DND-41 (cell line): ENCODE measurements at regions not wholly inside any gene's neighbourhood (a gene's known extent, or its start where the extent isn't known, plus 50 kb on each side); places are given as distances from the start of the nearest gene placed in this dataset.

Source experiments
- ATAC-seq: fragments of 200-7000 bp; cut with Tn5 transposase; 3 replicates; pipeline ENCODE4 v1.9.1; 2021; ENCODE audit warnings: low read depth; ENCODE audit not compliant: insufficient read depth
- DNase-seq: peaks from one replicate; pipeline ENCODE4 v3.0.0-alpha.2; 2020
- H2AFZ ChIP-seq: 2 replicates; pipeline ENCODE4 v1.6.0; 2012; ENCODE audit warnings: low read depth, low read length
- H3K27ac ChIP-seq: 2 replicates; pipeline ENCODE4 v1.5.1; 2012; ENCODE audit warnings: low read length, inconsistent platforms
- H3K27me3 ChIP-seq: fragments of 200-600 bp; sonication (generic); 2 replicates; pipeline ENCODE4 v1.6.0; 2012; ENCODE audit warnings: low read length, mild to moderate bottlenecking, inconsistent platforms; ENCODE audit not compliant: insufficient read depth, poor library complexity
- H3K36me3 ChIP-seq: 2 replicates; pipeline ENCODE4 v1.5.1; 2012; ENCODE audit warnings: low read length, inconsistent platforms; ENCODE audit not compliant: insufficient read depth
- H3K4me1 ChIP-seq: 2 replicates; pipeline ENCODE4 v1.5.1; 2012; ENCODE audit warnings: mild to moderate bottlenecking, low read length; ENCODE audit not compliant: insufficient read depth
- H3K4me2 ChIP-seq: 2 replicates; pipeline ENCODE4 v1.6.0; 2012; ENCODE audit warnings: mild to moderate bottlenecking, moderate library complexity, low read length, inconsistent platforms; ENCODE audit not compliant: insufficient read depth
- H3K4me3 ChIP-seq, 2 experiments: fragments of 200-600 bp in 1 of 2; shearing (Covaris generic) in 1 of 2; 2 replicates each; pipeline ENCODE4 v1.5.1; 2012 to 2016; ENCODE audit warnings: inconsistent platforms in 2 of 2, low read length in 2 of 2, mild to moderate bottlenecking in 2 of 2, low read depth in 1 of 2, moderate library complexity in 1 of 2
- H3K79me2 ChIP-seq: 2 replicates; pipeline ENCODE4 v1.6.0; 2012; ENCODE audit warnings: low read length, inconsistent platforms; ENCODE audit not compliant: insufficient read depth
- H3K9ac ChIP-seq: 2 replicates; pipeline ENCODE4 v1.6.0; 2012; ENCODE audit warnings: low read depth, mild to moderate bottlenecking, inconsistent platforms, low read length, moderate library complexity
- H3K9me3 ChIP-seq: 2 replicates; pipeline ENCODE4 v1.5.1; 2012; ENCODE audit warnings: low read length, moderate library complexity, mild to moderate bottlenecking, inconsistent platforms; ENCODE audit not compliant: insufficient read depth, severe bottlenecking
- H4K20me1 ChIP-seq: 2 replicates; pipeline ENCODE4 v1.6.0; 2012; ENCODE audit warnings: low read length; ENCODE audit not compliant: insufficient read depth
- EZH2 ChIP-seq: IDR thresholded peaks from 3 replicates; pipeline ENCODE4 v1.6.1; 2012; ENCODE audit warnings: borderline replicate concordance, low read depth, mild to moderate bottlenecking, moderate library complexity, low read length, inconsistent platforms; ENCODE audit not compliant: severe bottlenecking
- TF ChIP-seq, protein P1 (sequence below): IDR thresholded peaks from 2 replicates; pipeline ENCODE4 v1.5.1; 2012; ENCODE audit warnings: borderline replicate concordance, low read length, moderate library complexity, mild to moderate bottlenecking; ENCODE audit not compliant: poor library complexity, severe bottlenecking; ENCODE audit errors: extremely low read depth

DNA sequence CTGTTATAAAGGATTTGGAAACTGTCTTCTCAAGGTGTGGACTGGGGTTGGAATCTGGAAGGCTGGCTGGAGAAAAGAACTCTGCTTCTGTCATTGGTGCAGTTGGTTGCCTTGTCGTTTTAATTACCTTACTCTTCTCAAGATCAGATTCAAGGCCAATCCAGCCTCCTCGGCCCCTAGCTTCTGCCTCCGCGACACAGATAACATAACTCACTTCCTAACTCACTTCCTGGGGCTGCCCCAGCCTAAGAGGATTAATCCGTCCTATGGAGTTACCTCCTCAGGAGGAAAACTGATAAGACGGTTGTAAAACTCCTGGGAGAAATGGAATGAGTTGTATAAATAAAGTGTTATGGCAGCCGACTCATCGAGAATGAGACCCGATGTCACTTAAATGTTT, 389.1 kb upstream of the WWC1 start:
- Histone ChIP-seq H3K36me3 (no peaks in the 10 kb centered on the region), H3K79me2 (no peaks in the 10 kb centered on the region), H3K9ac (no peak overlapping the region), H3K27me3 (no peaks in the 10 kb centered on the region), H3K27ac (no peak overlapping the region), H4K20me1 (no peaks in the 10 kb centered on the region), H2AFZ (no peak overlapping the region), H3K4me3 (no peak overlapping the region), H3K4me1 (no peaks in the 10 kb centered on the region), H3K9me3 (no peaks in the 10 kb centered on the region), H3K4me2 (no peak overlapping the region)
- TF ChIP-seq, protein P1, sequence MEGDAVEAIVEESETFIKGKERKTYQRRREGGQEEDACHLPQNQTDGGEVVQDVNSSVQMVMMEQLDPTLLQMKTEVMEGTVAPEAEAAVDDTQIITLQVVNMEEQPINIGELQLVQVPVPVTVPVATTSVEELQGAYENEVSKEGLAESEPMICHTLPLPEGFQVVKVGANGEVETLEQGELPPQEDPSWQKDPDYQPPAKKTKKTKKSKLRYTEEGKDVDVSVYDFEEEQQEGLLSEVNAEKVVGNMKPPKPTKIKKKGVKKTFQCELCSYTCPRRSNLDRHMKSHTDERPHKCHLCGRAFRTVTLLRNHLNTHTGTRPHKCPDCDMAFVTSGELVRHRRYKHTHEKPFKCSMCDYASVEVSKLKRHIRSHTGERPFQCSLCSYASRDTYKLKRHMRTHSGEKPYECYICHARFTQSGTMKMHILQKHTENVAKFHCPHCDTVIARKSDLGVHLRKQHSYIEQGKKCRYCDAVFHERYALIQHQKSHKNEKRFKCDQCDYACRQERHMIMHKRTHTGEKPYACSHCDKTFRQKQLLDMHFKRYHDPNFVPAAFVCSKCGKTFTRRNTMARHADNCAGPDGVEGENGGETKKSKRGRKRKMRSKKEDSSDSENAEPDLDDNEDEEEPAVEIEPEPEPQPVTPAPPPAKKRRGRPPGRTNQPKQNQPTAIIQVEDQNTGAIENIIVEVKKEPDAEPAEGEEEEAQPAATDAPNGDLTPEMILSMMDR: no peak
- no peak for TF ChIP-seq EZH2
- ATAC-seq: no peak
- DNase-seq: no peak

DNA sequence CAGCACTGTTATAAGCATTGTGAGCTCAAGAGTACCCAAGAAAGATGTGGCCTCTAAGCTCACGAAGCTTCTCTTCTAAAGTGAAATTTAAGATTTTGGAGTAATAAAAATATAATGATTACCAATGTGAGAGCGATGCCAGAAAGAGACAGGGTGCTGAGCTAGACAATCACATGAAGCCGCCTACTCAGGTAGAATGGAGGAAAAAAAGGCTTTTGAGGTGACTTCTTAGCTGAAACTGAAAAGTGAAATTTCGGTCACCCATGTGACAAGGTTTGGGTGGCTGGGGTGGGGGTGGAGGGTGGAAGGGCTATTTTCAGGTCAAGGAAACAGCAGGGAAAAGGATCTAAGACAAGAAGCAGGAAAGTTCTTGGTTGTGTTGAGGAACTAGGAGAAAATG, 388.2 kb upstream of the WWC1 start:
- no peaks in the 10 kb centered on the region for H3K27me3 ChIP-seq
- H3K4me3 ChIP-seq: no peak overlapping the region
- H3K4me1 ChIP-seq: no peaks in the 10 kb centered on the region
- H2AFZ ChIP-seq: no peak overlapping the region
- ATAC-seq (no peak), DNase-seq (no peak)
- H3K4me2 ChIP-seq: no peak overlapping the region
- no peaks in the 10 kb centered on the region for H3K36me3 ChIP-seq
- H4K20me1 ChIP-seq: no peaks in the 10 kb centered on the region
- TF ChIP-seq, protein P1: no peak
- TF ChIP-seq EZH2: no peak
- H3K9me3 ChIP-seq: no peaks in the 10 kb centered on the region
- no peak overlapping the region for H3K9ac ChIP-seq
- no peaks in the 10 kb centered on the region for H3K79me2 ChIP-seq
- H3K27ac ChIP-seq: no peak overlapping the region

DNA sequence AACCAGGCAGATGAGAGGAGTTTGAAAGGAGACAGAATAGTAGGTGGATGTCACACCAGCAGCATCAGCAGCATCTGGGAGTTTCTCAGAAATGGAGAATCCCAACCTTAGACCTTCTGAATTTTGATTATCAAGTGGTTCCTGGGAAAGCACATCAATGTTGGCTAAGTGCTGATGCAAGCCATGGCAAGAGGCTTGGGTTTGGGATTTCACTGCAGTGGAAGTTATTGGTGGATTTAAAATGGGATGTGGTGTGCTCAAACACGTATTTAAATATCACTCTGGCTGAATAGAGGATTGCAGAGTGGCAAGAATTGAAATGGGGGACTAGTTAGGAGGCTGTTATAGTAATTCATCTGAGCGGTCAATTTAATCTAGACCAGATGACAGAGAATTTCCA, 387.8 kb upstream of the WWC1 start:
- no peaks in the 10 kb centered on the region for H4K20me1 ChIP-seq
- no peaks in the 10 kb centered on the region for H3K79me2 ChIP-seq
- DNase-seq (no peak), ATAC-seq (no peak)
- H3K4me3 ChIP-seq: no peak overlapping the region
- H3K9me3 ChIP-seq: no peaks in the 10 kb centered on the region
- TF ChIP-seq, protein P1: no peak
- TF ChIP-seq EZH2: no peak
- no peaks in the 10 kb centered on the region for H3K36me3 ChIP-seq
- no peak overlapping the region for H3K27ac ChIP-seq
- no peaks in the 10 kb centered on the region for H3K27me3 ChIP-seq
- H2AFZ ChIP-seq: no peak overlapping the region
- no peak overlapping the region for H3K4me2 ChIP-seq
- H3K9ac ChIP-seq: no peak overlapping the region
- H3K4me1 ChIP-seq: no peaks in the 10 kb centered on the region
